H1 (cell line): ENCODE measurements at regions not wholly inside any gene's neighbourhood (a gene's known extent, or its start where the extent isn't known, plus 50 kb on each side); places are given as distances from the start of the nearest gene placed in this dataset.

Source experiments
- CTCF ChIA-PET: fragments of 300-600 bp; sonication (Branson Sonifier 250); formaldehyde crosslinking; loops from one replicate; lab custom pipeline; 2021; ENCODE audit not compliant: partially characterized antibody; lab: Charles Lee
- POLR2A ChIA-PET: fragments of 300-600 bp; sonication (Branson Sonifier 250); formaldehyde crosslinking; loops from one replicate; lab custom pipeline; 2021; ENCODE audit warnings: inconsistent platforms; ENCODE audit not compliant: partially characterized antibody; lab: Charles Lee
- DNase-seq, 2 experiments: peaks; one replicate each; pipeline versions ENCODE4 v3.0.0 to v3.0.0-alpha.2; 2010 to 2022; ENCODE audit warnings: low spot score in 2 of 2, low read depth in 1 of 2, mixed read lengths in 1 of 2
- FAIRE-seq: peaks from 2 replicates; lab custom pipeline; 2011; peaks lifted over from hg19 to GRCh38; lab: Jason Lieb, UNC
- H2AFZ ChIP-seq: 2 replicates; pipeline ENCODE4 v1.8.1; 2012; ENCODE audit warnings: low read length, inconsistent platforms
- H2AK5ac ChIP-seq: 2 replicates; pipeline ENCODE4 v1.6.1; 2013; ENCODE audit warnings: low read depth, low read length
- H2BK120ac ChIP-seq: replicated peaks from 2 replicates; pipeline ENCODE3; 2013; ENCODE audit warnings: low read depth, low read length, inconsistent platforms
- H2BK12ac ChIP-seq: 2 replicates; pipeline ENCODE4 v1.6.1; 2013; ENCODE audit warnings: low read depth, low read length
- H2BK15ac ChIP-seq: 2 replicates; pipeline ENCODE4 v1.6.1; 2013; ENCODE audit warnings: low read length
- H2BK20ac ChIP-seq: 2 replicates; pipeline ENCODE4 v1.6.1; 2013; ENCODE audit warnings: low read length
- H2BK5ac ChIP-seq: 2 replicates; pipeline ENCODE4 v1.6.1; 2013; ENCODE audit warnings: low read depth, low read length
- H3K14ac ChIP-seq: 2 replicates; pipeline ENCODE4 v1.6.1; 2013; ENCODE audit warnings: inconsistent platforms; ENCODE audit not compliant: insufficient read length
- H3K18ac ChIP-seq: 2 replicates; pipeline ENCODE4 v1.6.1; 2013; ENCODE audit warnings: low read length; ENCODE audit errors: extremely low read depth
- H3K23ac ChIP-seq: 2 replicates; pipeline ENCODE4 v1.6.1; 2013; ENCODE audit warnings: inconsistent platforms; ENCODE audit not compliant: insufficient read length
- H3K23me2 ChIP-seq: 2 replicates; pipeline ENCODE4 v1.6.1; 2013; ENCODE audit warnings: low read depth, low read length
- H3K27ac ChIP-seq: 2 replicates; pipeline ENCODE4 v1.6.1; 2011; ENCODE audit warnings: low read depth, low read length, inconsistent platforms
- H3K27me3 ChIP-seq, 4 experiments: replicated peaks in 1 of 4; 1 replicate in 1 of 4; 2 replicates in 3 of 4; pipeline versions ENCODE4 v1.6.1 to v1.8.1; 2011 to 2013; ENCODE audit warnings: low read length in 3 of 4, mild to moderate bottlenecking in 3 of 4, inconsistent platforms in 2 of 4, mixed read lengths in 2 of 4, moderate library complexity in 1 of 4; ENCODE audit not compliant: control insufficient read depth in 3 of 4, insufficient read depth in 3 of 4; ENCODE audit errors: extremely low read depth in 1 of 4
- H3K36me3 ChIP-seq, 4 experiments: 2 replicates each; pipeline versions ENCODE4 v1.6.1 to v1.8.1; 2011 to 2013; ENCODE audit warnings: mild to moderate bottlenecking in 4 of 4, low read length in 3 of 4, moderate library complexity in 2 of 4, control low read depth in 1 of 4, inconsistent platforms in 1 of 4; ENCODE audit not compliant: insufficient read depth in 4 of 4, control insufficient read depth in 2 of 4
- H3K4ac ChIP-seq: replicated peaks from 2 replicates; pipeline ENCODE3; 2013; ENCODE audit warnings: low read length, low read depth, mixed read lengths, inconsistent platforms; ENCODE audit not compliant: insufficient read length
- H3K4me1 ChIP-seq, 4 experiments: replicated peaks in 1 of 4; 1 replicate in 1 of 4; 2 replicates in 3 of 4; pipeline versions ENCODE4 v1.6.1 to v1.8.1; 2011 to 2013; ENCODE audit warnings: low read length in 3 of 4, inconsistent platforms in 2 of 4, mixed read lengths in 1 of 4; ENCODE audit not compliant: insufficient read depth in 4 of 4, control insufficient read depth in 3 of 4
- H3K4me2 ChIP-seq, 2 experiments: 2 replicates each; pipeline versions ENCODE4 v1.6.1 to v1.8.1; 2011 to 2013; ENCODE audit warnings: low read depth in 2 of 2, low read length in 2 of 2, control low read depth in 1 of 2, inconsistent platforms in 1 of 2, mild to moderate bottlenecking in 1 of 2; ENCODE audit not compliant: insufficient read depth in 1 of 2
- H3K4me3 ChIP-seq, 4 experiments: fragments of 200-600, 300-600 bp in 1 of 4; sonication (generic), shearing (Covaris generic), sonication (Bioruptor Twin) in 1 of 4; 2 replicates each; pipeline versions ENCODE4 v1.5.1 to v1.8.1; 2011 to 2016; ENCODE audit warnings: low read length in 4 of 4, low read depth in 3 of 4, control low read depth in 2 of 4, inconsistent platforms in 2 of 4, mild to moderate bottlenecking in 2 of 4, mixed read lengths in 1 of 4, moderate library complexity in 1 of 4; ENCODE audit not compliant: insufficient read depth in 2 of 4; ENCODE audit errors: extremely low read depth in 1 of 4
- H3K56ac ChIP-seq: replicated peaks from 2 replicates; pipeline ENCODE3; 2013; ENCODE audit warnings: low read depth, mild to moderate bottlenecking, mixed read lengths, low read length, inconsistent platforms; ENCODE audit not compliant: insufficient read length
- H3K79me1 ChIP-seq: 2 replicates; pipeline ENCODE4 v1.6.1; 2013; ENCODE audit warnings: low read depth, low read length, control low read depth
- H3K79me2 ChIP-seq, 2 experiments: 2 replicates each; pipeline versions ENCODE4 v1.6.1 to v1.8.1; 2012 to 2013; ENCODE audit warnings: low read length in 2 of 2, mild to moderate bottlenecking in 2 of 2, inconsistent platforms in 1 of 2; ENCODE audit not compliant: insufficient read depth in 2 of 2, control insufficient read depth in 1 of 2
- H3K9ac ChIP-seq, 4 experiments: replicated peaks in 1 of 4; 1 replicate in 1 of 4; 2 replicates in 3 of 4; pipeline versions ENCODE4 v1.6.1 to v1.8.1; 2011 to 2013; ENCODE audit warnings: low read depth in 3 of 4, low read length in 3 of 4, control low read depth in 2 of 4, mild to moderate bottlenecking in 2 of 4, moderate library complexity in 2 of 4, inconsistent platforms in 1 of 4; ENCODE audit errors: extremely low read depth in 1 of 4
- H3K9me3 ChIP-seq, 2 experiments: 2 replicates each; pipeline versions ENCODE4 v1.6.1 to v1.8.1; 2012 to 2013; ENCODE audit warnings: mild to moderate bottlenecking in 2 of 2, moderate library complexity in 2 of 2, control low read depth in 1 of 2, inconsistent platforms in 1 of 2, low read depth in 1 of 2, low read length in 1 of 2, mixed read lengths in 1 of 2; ENCODE audit not compliant: insufficient read depth in 2 of 2
- H4K20me1 ChIP-seq, 2 experiments: replicated peaks in 1 of 2; 2 replicates each; pipeline versions ENCODE3 to v1.8.1; 2011 to 2013; ENCODE audit warnings: inconsistent platforms in 2 of 2, low read length in 2 of 2, mild to moderate bottlenecking in 1 of 2; ENCODE audit not compliant: insufficient read depth in 2 of 2, control insufficient read depth in 1 of 2
- H4K5ac ChIP-seq: 2 replicates; pipeline ENCODE4 v1.6.1; 2013; ENCODE audit warnings: low read length, low read depth, mixed read lengths, inconsistent platforms; ENCODE audit not compliant: insufficient read length
- H4K8ac ChIP-seq: 2 replicates; pipeline ENCODE4 v1.8.0; 2013; ENCODE audit warnings: mild to moderate bottlenecking, moderate library complexity, low read length, inconsistent platforms; ENCODE audit not compliant: insufficient read depth; ENCODE audit errors: extremely low read depth
- H4K91ac ChIP-seq: replicated peaks from 2 replicates; pipeline ENCODE3; 2013; ENCODE audit warnings: low read length, mixed read lengths, inconsistent platforms; ENCODE audit not compliant: insufficient read length
- CREB1 ChIP-seq: IDR thresholded peaks from 2 replicates; pipeline ENCODE4 v1.6.1; 2012; ENCODE audit warnings: inconsistent platforms
- MAFK ChIP-seq: IDR thresholded peaks from 2 replicates; pipeline ENCODE4 v1.6.1; 2012; ENCODE audit warnings: low read depth, mild to moderate bottlenecking, improper control_type of control experiment, low read length
- WGBS, 2 experiments: shearing (Covaris generic) in 1 of 2; methylation state at CpG; one replicate each; pipeline versions ENCODE4 v1.1.6 to v1.1.7; 2013 to 2015; ENCODE audit warnings: low lambda C conversion rate in 2 of 2, mixed read lengths in 2 of 2, inconsistent platforms in 1 of 2, low coverage in 1 of 2, missing lambda C conversion rate in 1 of 2; ENCODE audit not compliant: insufficient replicate concordance in 2 of 2, insufficient coverage in 1 of 2, insufficient read length in 1 of 2; ENCODE audit errors: extremely low coverage in 1 of 2, missing lambda C conversion rate in 1 of 2; 5-methylcytosine and 5-hydroxymethylcytosine counted together

GRCh38 chr2:177031438-177032180 lies 181.0 kb upstream of the HNRNPA3 start:
- Histone ChIP-seq H3K23me2 (no peaks in the 10 kb centered on the region; the same call in 1 of the 2 replicates), H3K27me3 (no peaks in the 10 kb centered on the region), H2BK12ac (no peak overlapping the region), H2AK5ac (no peak overlapping the region), H4K91ac (no peak overlapping the region), H3K4me1 (peaks cover 0 to 9% (median 0%) of the 10 kb centered on the region in 4 experiments; a peak in 1 of 7 replicates), H2BK20ac (no peak overlapping the region), H4K8ac (no peak overlapping the region), H2BK15ac (no peak overlapping the region), H3K56ac (no peak overlapping the region), H3K36me3 (no peaks in the 10 kb centered on the region), H3K79me2 (no peaks in the 10 kb centered on the region), H4K5ac (no peak overlapping the region), H3K4me3 (no peak overlapping the region), H3K23ac (no peak overlapping the region), H3K4me2 (no peak overlapping the region), H2BK120ac (no peak overlapping the region), H3K18ac (no peak overlapping the region), H3K27ac (no peak overlapping the region), H3K9me3 (no peaks in the 10 kb centered on the region), H3K9ac (no peak overlapping the region), H3K4ac (no peak overlapping the region), H3K14ac (no peak overlapping the region), H4K20me1 (no peaks in the 10 kb centered on the region), H2BK5ac (no peak overlapping the region), H3K79me1 (no peaks in the 10 kb centered on the region), H2AFZ (no peak overlapping the region)
- no peak for DNase-seq
- 78% methylated on average over 3 of the region's 3 CpGs; no CpG with 5 or more reads in 1 of the 2 experiments for WGBS, 2 experiments
- FAIRE-seq: no peak
- TF ChIP-seq MAFK (0 out of 2 replicates have a peak, but pooled peaks have one; percentile 21), CREB1 (no peak)
- ChIA-PET CTCF (interaction anchor here (0.6 to 2.2 kb wide), 9 partner anchors 12 to 320 kb away, joined by 3 to 15 read pairs (median 3); no protein-coding TSS in a partner anchor), POLR2A (interaction anchor here (0.9 kb wide), 1 partner anchor 21 kb away, joined by 3 read pairs; no protein-coding TSS in a partner anchor)
